ENCODE measurements at regions not wholly inside any gene's neighbourhood (a gene's known extent, or its start where the extent isn't known, plus 50 kb on each side); places are given as distances from the start of the nearest gene placed in this dataset.

- no peak for TF ChIP-seq CTCF (IDR thresholded peaks at IDR 0.05)
- ATAC-seq (ENCODE audit: insufficient number of reproducible peaks, low FRiP score, low read depth), result no peak
- H3K27ac ChIP-seq, result no peak overlapping the region
These were observed 1367.8 kb upstream of the IGFBP7 start for GRCh38 chr4:58477950-58478349.

GRCh38 chr4:58477513-58477912 is 1367.3 kb upstream of the IGFBP7 start:
- no peak for DNase-seq (ENCODE audit: low spot score)
- Histone ChIP-seq H3K9me3 (no peaks in the 10 kb centered on the region), H3K4me3 (no peak overlapping the region), H3K4me1 (ENCODE audit: control insufficient read depth in 1 of 2, low read depth in 2 of 2) (no peaks in the 10 kb centered on the region), H3K27ac (no peak overlapping the region), H3K27me3 (replicated peaks; ENCODE audit: insufficient read depth) (no peaks in the 10 kb centered on the region), H3K36me3 (no peaks in the 10 kb centered on the region)
- no peak for TF ChIP-seq CTCF (IDR thresholded peaks at IDR 0.05)
- ATAC-seq (ENCODE audit: insufficient number of reproducible peaks, low FRiP score, low read depth), result no peak

More at GRCh38 chr4:58477950-58478349, 1367.8 kb upstream of the IGFBP7 start:
- H3K27me3 ChIP-seq (replicated peaks; ENCODE audit: insufficient read depth), result no peaks in the 10 kb centered on the region
- H3K9me3 ChIP-seq, result no peaks in the 10 kb centered on the region
- H3K4me1 ChIP-seq (ENCODE audit: control insufficient read depth in 1 of 2, low read depth in 2 of 2), result no peaks in the 10 kb centered on the region
- DNase-seq (ENCODE audit: low spot score), result no peak
- H3K4me3 ChIP-seq, result no peak overlapping the region
- H3K36me3 ChIP-seq, result no peaks in the 10 kb centered on the region

- Histone ChIP-seq H3K4me1 (ENCODE audit: control insufficient read depth in 1 of 2, low read depth in 2 of 2) (no peaks in the 10 kb centered on the region), H3K4me3 (no peak overlapping the region), H3K27me3 (replicated peaks; ENCODE audit: insufficient read depth) (no peaks in the 10 kb centered on the region), H3K27ac (no peak overlapping the region), H3K36me3 (no peaks in the 10 kb centered on the region), H3K9me3 (no peaks in the 10 kb centered on the region)
- TF ChIP-seq CTCF (IDR thresholded peaks at IDR 0.05), result no peak
- DNase-seq (ENCODE audit: low spot score) (no peak), ATAC-seq (ENCODE audit: insufficient number of reproducible peaks, low FRiP score, low read depth) (no peak)
These were observed 1364.9 kb upstream of the IGFBP7 start for GRCh38 chr4:58475097-58475496.

DNA sequence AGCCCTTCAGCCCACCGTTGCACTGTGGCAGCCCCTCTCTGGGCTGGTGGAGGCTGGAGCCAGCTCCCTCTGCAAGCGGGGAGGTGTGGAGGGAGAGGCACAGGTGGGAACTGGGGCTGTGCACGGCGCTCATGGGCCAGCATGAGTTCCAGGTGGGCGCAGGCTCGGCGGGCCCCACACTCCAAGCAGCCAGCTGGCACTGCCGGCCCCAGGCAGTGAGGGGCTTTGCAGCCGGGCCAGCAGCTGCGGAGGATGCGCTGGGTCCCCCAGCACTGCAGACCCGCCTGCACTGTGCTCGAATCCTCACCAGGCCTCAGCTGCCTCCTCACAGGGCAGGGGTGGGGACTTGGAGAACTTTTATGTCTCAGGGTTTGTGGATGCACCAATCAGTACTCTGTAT is 1354.8 kb upstream of the IGFBP7 start:
- DNase-seq (ENCODE audit: low spot score), result no peak
- no peak overlapping the region for H3K4me3 ChIP-seq
- H3K27me3 ChIP-seq (replicated peaks; ENCODE audit: insufficient read depth), result no peaks in the 10 kb centered on the region
- no peaks in the 10 kb centered on the region for H3K9me3 ChIP-seq
- H3K4me1 ChIP-seq (ENCODE audit: control insufficient read depth in 1 of 2, low read depth in 2 of 2), result no peaks in the 10 kb centered on the region
- H3K27ac ChIP-seq, result no peak overlapping the region
- no peaks in the 10 kb centered on the region for H3K36me3 ChIP-seq
- no peak for ATAC-seq (ENCODE audit: insufficient number of reproducible peaks, low FRiP score, low read depth)
- no peak for TF ChIP-seq CTCF (IDR thresholded peaks at IDR 0.05)

DNA sequence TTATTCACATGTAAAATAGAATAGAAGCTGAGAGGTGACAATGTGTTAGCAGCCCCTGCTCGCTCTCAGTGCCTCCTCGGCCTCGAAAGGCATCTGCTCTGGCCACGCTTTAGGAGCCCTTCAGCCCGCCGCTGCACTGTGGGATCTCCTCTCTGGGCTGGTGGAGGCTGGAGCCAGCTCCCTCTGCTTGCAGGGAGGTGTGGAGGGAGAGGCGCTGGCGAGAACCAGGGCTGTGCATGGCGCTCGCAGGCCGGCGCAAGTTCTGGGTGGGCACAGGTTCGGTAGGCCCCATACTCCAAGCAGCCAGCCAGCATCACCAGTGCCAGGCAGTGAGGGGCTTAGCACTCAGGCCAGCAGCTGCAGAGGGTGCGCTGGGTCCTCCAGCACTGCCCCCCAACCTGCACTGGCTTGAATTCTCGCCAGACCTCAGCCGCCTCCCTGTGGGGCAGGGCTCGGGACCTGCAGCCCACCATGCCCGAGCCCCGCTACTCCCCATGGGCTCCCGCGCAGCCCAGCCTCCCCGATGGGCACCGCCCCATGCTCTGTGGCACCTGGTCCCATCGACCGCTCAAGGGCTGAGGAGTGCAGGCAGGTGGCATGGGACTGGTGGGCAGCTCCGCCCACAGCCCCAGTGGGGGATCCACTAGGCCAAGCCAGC is 1346.7 kb upstream of the IGFBP7 start:
- no peak overlapping the region for H3K27ac ChIP-seq
- no peaks in the 10 kb centered on the region for H3K27me3 ChIP-seq (replicated peaks; ENCODE audit: insufficient read depth)
- H3K9me3 ChIP-seq, result no peaks in the 10 kb centered on the region
- H3K36me3 ChIP-seq, result no peaks in the 10 kb centered on the region
- DNase-seq (ENCODE audit: low spot score) (no peak), ATAC-seq (ENCODE audit: insufficient number of reproducible peaks, low FRiP score, low read depth) (no peak)
- H3K4me1 ChIP-seq (ENCODE audit: control insufficient read depth in 1 of 2, low read depth in 2 of 2), result no peaks in the 10 kb centered on the region
- no peak for TF ChIP-seq CTCF (IDR thresholded peaks at IDR 0.05)
- H3K4me3 ChIP-seq, result no peak overlapping the region

All from thoracic aorta (tissue), 2 donors.